Adrenal gland (tissue), 9 donors: ENCODE measurements at regions not wholly inside any gene's neighbourhood (a gene's known extent, or its start where the extent isn't known, plus 50 kb on each side); places are given as distances from the start of the nearest gene placed in this dataset.

Source experiments
- DNase-seq, 7 donors: peaks; one replicate each; pipeline ENCODE4 v3.0.0-alpha.2; 2019 to 2020
- H3K27ac ChIP-seq, 5 donors: fragments of 200-600 bp; sonication (generic) in 4 of 5; 1 replicate in 3 of 5; 2 replicates in 2 of 5; pipeline versions ENCODE4 v1.5.1 to v1.8.0; 2016 to 2020; ENCODE audit warnings: mild to moderate bottlenecking in 1 of 5
- H3K27me3 ChIP-seq: fragments of 200-600 bp; 2 replicates; pipeline ENCODE4 v1.8.0; 2021
- H3K36me3 ChIP-seq, 2 donors: fragments of 200-600 bp; replicated peaks in 1 of 2; 1 replicate in 1 of 2; 2 replicates in 1 of 2; pipeline versions ENCODE4 v1.5.1 to v1.8.0; 2018 to 2022
- H3K4me1 ChIP-seq, 2 donors: fragments of 200-600 bp; replicated peaks in 1 of 2; 1 replicate in 1 of 2; 2 replicates in 1 of 2; pipeline versions ENCODE4 v1.5.1 to v1.8.0; 2018 to 2021
- H3K4me3 ChIP-seq, 4 donors: fragments of 200-600 bp; sonication (generic) in 3 of 4; one replicate each; pipeline ENCODE4 v1.5.1; 2016 to 2018
- H3K9me3 ChIP-seq, 3 donors: fragments of 200-600 bp; sonication (generic) in 1 of 3; replicated peaks in 1 of 3; 1 replicate in 2 of 3; 2 replicates in 1 of 3; pipeline versions ENCODE4 v1.5.1 to v1.8.0; 2016 to 2021
- CTCF ChIP-seq, 6 experiments: fragments of 450-650 bp in 4 of 6; fragments of 200-600 bp in 2 of 6; sonication (generic) in 1 of 6; IDR thresholded peaks; 1 replicate in 5 of 6; 2 replicates in 1 of 6; pipeline versions ENCODE4 v1.5.1 to v1.8.0; 2016 to 2021; ENCODE audit warnings: antibody characterized with exemption in 6 of 6, mild to moderate bottlenecking in 2 of 6, moderate library complexity in 1 of 6
- POLR2A ChIP-seq, 2 donors: fragments of 450-650 bp; IDR thresholded peaks; one replicate each; pipeline ENCODE4 v1.6.1; 2017; ENCODE audit warnings: antibody characterized with exemption in 2 of 2, mild to moderate bottlenecking in 2 of 2, moderate library complexity in 1 of 2
- WGBS, 4 donors: extraction: QIAGEN DNeasy Blood & Tissue Kit in 2 of 4; methylation state at CpG; one replicate each; pipeline versions ENCODE4 v1.1.5 to v1.1.7; 2013 to 2017; 5-methylcytosine and 5-hydroxymethylcytosine counted together
- intact Hi-C, 2 donors: fragments of 100-400 bp; cut with DNase I; formaldehyde crosslinking; loops; one replicate each; pipeline versions ENCODE4 v1.14.1 to v1.15.0; 2022 to 2023
- donor health status: healthy with polysubstance abuse.
- donor health status: Bipolar disorder and iron deficiency.
- donor health status: DM: yes; HTN: yes; CAD: no.
- donor health status: DM: no; HTN: no; CAD: no.
- donor health status: DM: no; HTN: no; CAD: no.

- H3K4me1 ChIP-seq, result no peaks in the 10 kb centered on the region
- 55 to 76% (median 61%) methylated on average over 5 of the region's 5 CpGs for WGBS, 4 donors
- H3K36me3 ChIP-seq, result no peaks in the 10 kb centered on the region
- no peaks in the 10 kb centered on the region for H3K27me3 ChIP-seq
- intact Hi-C loops, result no loop called here
- H3K4me3 ChIP-seq, result no peak overlapping the region
- TF ChIP-seq POLR2A (IDR thresholded peaks at IDR 0.05) (no peak), CTCF (IDR thresholded peaks at IDR 0.05) (no peak)
- no peaks in the 10 kb centered on the region for H3K9me3 ChIP-seq
- no peak overlapping the region for H3K27ac ChIP-seq
- no peak for DNase-seq
These were observed 90.1 kb upstream of the L3MBTL4 start for GRCh38 chr18:6504605-6505497.

GRCh38 chr18:6505498-6505875 is 90.8 kb upstream of the L3MBTL4 start:
- intact Hi-C loops, result no loop called here
- no peaks in the 10 kb centered on the region for H3K27me3 ChIP-seq
- TF ChIP-seq CTCF (IDR thresholded peaks at IDR 0.05) (no peak), POLR2A (IDR thresholded peaks at IDR 0.05) (no peak)
- H3K9me3 ChIP-seq, result no peaks in the 10 kb centered on the region
- H3K36me3 ChIP-seq, result no peaks in the 10 kb centered on the region
- no peak for DNase-seq
- H3K4me3 ChIP-seq, result no peak overlapping the region
- WGBS, 4 donors, result 54 to 62% (median 56%) methylated on average over 2 of the region's 2 CpGs
- no peak overlapping the region for H3K27ac ChIP-seq
- H3K4me1 ChIP-seq, result no peaks in the 10 kb centered on the region

GRCh38 chr18:6509417-6509816 is 94.7 kb upstream of the L3MBTL4 start:
- WGBS, 4 donors, result 67 to 82% (median 70%) methylated on average over 7 of the region's 7 CpGs
- TF ChIP-seq POLR2A (IDR thresholded peaks at IDR 0.05) (no peak), CTCF (IDR thresholded peaks at IDR 0.05) (no peak)

GRCh38 chr18:6509832-6510231 is 95.1 kb upstream of the L3MBTL4 start:
- 17 to 25% (median 21%) methylated on average over 2 of the region's 2 CpGs for WGBS, 4 donors
- intact Hi-C loops, result no loop called here
- Histone ChIP-seq H3K27me3 (no peaks in the 10 kb centered on the region), H3K4me1 (no peaks in the 10 kb centered on the region), H3K9me3 (no peaks in the 10 kb centered on the region), H3K36me3 (no peaks in the 10 kb centered on the region), H3K27ac (no peak overlapping the region), H3K4me3 (no peak overlapping the region)
- DNase-seq, result no peak
- TF ChIP-seq CTCF (IDR thresholded peaks at IDR 0.05) (no peak), POLR2A (IDR thresholded peaks at IDR 0.05) (no peak)

More at GRCh38 chr18:6509417-6509816, 94.7 kb upstream of the L3MBTL4 start:
- H3K36me3 ChIP-seq, result no peaks in the 10 kb centered on the region
- intact Hi-C loops, result no loop called here
- H3K4me1 ChIP-seq, result no peaks in the 10 kb centered on the region
- no peak overlapping the region for H3K27ac ChIP-seq
- no peaks in the 10 kb centered on the region for H3K27me3 ChIP-seq
- DNase-seq, result peak in 1 of 7 donors; percentile 58
- H3K4me3 ChIP-seq, result no peak overlapping the region
- H3K9me3 ChIP-seq, result no peaks in the 10 kb centered on the region
